Medulla oblongata (tissue), 1 donor: ENCODE measurements at regions not wholly inside any gene's neighbourhood (a gene's known extent, or its start where the extent isn't known, plus 50 kb on each side); places are given as distances from the start of the nearest gene placed in this dataset.

ENCODE experiments used
- DNase-seq: peaks from one replicate; pipeline ENCODE4 v3.0.0-alpha.2; 2015; ENCODE audit errors: extremely low spot score

- DNase-seq: no peak
These were observed 264.7 kb downstream of the BUD13 start for GRCh38 chr11:116507849-116508695.

GRCh38 chr11:116507016-116507415, 265.8 kb downstream of the BUD13 start:
- no peak for DNase-seq

GRCh38 chr11:116506263-116506825, 266.4 kb downstream of the BUD13 start:
- no peak for DNase-seq

- DNase-seq: no peak
These were observed 267.2 kb downstream of the BUD13 start for GRCh38 chr11:116505298-116506262.

- DNase-seq: no peak
These were observed 268.1 kb downstream of the BUD13 start for GRCh38 chr11:116504541-116505297.

- DNase-seq: no peak
These were observed 269.3 kb downstream of the BUD13 start for GRCh38 chr11:116503216-116504160.

- DNase-seq: peak; percentile 67
These were observed 270.1 kb downstream of the BUD13 start for GRCh38 chr11:116502641-116503061.

- DNase-seq: no peak
These were observed 271.1 kb downstream of the BUD13 start for GRCh38 chr11:116501728-116502127.

GRCh38 chr11:116500947-116501602, 271.7 kb downstream of the BUD13 start:
- peak; percentile 17 for DNase-seq

- DNase-seq: no peak
These were observed 272.5 kb downstream of the BUD13 start for GRCh38 chr11:116500026-116500946.

- peak; percentile 71 for DNase-seq
These were observed 273.3 kb downstream of the BUD13 start for GRCh38 chr11:116499396-116500003.

- DNase-seq: no peak
These were observed 274.6 kb downstream of the BUD13 start for GRCh38 chr11:116498161-116498560.

- peak; percentile 43 for DNase-seq
These were observed 280.2 kb downstream of the BUD13 start for GRCh38 chr11:116492600-116492999.

- DNase-seq: no peak
These were observed 283.9 kb downstream of the BUD13 start for GRCh38 chr11:116488836-116489389.

- DNase-seq: no peak
These were observed 287.4 kb downstream of the BUD13 start for GRCh38 chr11:116485425-116485824.

GRCh38 chr11:116482716-116483115, 290.1 kb downstream of the BUD13 start:
- no peak for DNase-seq

GRCh38 chr11:116481126-116481675, 291.6 kb downstream of the BUD13 start:
- DNase-seq: no peak
